LNCaP clone FGC (cell line): ENCODE measurements at regions not wholly inside any gene's neighbourhood (a gene's known extent, or its start where the extent isn't known, plus 50 kb on each side); places are given as distances from the start of the nearest gene placed in this dataset.
A peak's percentile ranks its signal among the peaks of the same experiment; 100 is the strongest.

Experiments used
- DNase-seq: peaks from one replicate; pipeline ENCODE4 v3.0.0-alpha.2; 2011; ENCODE audit warnings: low read depth
- H3K4me3 ChIP-seq: 2 replicates; pipeline ENCODE4 v1.5.1; 2011; ENCODE audit warnings: mild to moderate bottlenecking, low read depth, low read length, control low read depth
- TF ChIP-seq, protein P1 (sequence below): IDR thresholded peaks from 2 replicates; pipeline ENCODE4 v1.5.1; 2012; ENCODE audit warnings: mild to moderate bottlenecking; ENCODE audit not compliant: control insufficient read depth, insufficient read depth; ENCODE audit errors: extremely low read depth

DNA sequence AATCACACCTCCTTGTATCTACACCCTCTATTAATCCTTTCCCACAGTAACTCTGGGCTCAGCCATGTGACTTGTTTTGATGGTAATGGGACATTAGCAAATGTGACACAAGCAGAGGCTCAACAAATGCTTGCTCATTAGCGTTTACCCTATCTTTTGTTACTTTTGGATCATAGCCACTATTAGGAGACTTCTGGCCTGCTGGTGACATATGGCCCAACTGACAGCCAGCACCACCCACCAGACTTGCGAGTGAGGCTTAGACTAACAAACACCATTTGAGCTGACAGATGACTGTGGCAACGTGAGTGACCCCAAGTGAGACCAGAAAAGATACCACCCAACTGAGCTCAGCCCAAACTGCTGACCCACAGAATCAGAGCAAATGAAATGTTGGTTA is 154.1 kb downstream of the OLFM4 start:
- no peak overlapping the region for H3K4me3 ChIP-seq
- no peak for DNase-seq
- TF ChIP-seq, protein P1, sequence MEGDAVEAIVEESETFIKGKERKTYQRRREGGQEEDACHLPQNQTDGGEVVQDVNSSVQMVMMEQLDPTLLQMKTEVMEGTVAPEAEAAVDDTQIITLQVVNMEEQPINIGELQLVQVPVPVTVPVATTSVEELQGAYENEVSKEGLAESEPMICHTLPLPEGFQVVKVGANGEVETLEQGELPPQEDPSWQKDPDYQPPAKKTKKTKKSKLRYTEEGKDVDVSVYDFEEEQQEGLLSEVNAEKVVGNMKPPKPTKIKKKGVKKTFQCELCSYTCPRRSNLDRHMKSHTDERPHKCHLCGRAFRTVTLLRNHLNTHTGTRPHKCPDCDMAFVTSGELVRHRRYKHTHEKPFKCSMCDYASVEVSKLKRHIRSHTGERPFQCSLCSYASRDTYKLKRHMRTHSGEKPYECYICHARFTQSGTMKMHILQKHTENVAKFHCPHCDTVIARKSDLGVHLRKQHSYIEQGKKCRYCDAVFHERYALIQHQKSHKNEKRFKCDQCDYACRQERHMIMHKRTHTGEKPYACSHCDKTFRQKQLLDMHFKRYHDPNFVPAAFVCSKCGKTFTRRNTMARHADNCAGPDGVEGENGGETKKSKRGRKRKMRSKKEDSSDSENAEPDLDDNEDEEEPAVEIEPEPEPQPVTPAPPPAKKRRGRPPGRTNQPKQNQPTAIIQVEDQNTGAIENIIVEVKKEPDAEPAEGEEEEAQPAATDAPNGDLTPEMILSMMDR: no peak

DNA sequence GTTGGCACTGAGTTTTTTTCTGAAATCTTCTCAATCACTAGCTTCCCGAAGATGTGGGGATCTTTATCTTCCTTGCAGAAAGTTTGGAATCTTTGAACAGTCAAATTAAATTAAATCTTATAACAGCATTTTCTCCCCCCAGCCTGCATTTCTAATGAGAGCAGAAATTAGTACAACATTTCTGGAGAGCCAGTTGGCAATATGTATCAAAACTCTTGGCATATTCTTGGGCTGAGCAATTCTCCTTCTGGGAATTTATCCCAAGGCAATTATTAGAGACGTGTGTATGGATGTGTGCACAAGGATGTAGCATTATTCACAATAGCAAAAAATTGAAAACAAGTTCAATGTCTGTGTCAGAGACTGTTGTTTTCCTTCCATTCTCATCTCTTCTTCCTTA is 159.5 kb downstream of the OLFM4 start:
- TF ChIP-seq, protein P1: no peak
- no peak overlapping the region for H3K4me3 ChIP-seq
- DNase-seq: no peak

DNA sequence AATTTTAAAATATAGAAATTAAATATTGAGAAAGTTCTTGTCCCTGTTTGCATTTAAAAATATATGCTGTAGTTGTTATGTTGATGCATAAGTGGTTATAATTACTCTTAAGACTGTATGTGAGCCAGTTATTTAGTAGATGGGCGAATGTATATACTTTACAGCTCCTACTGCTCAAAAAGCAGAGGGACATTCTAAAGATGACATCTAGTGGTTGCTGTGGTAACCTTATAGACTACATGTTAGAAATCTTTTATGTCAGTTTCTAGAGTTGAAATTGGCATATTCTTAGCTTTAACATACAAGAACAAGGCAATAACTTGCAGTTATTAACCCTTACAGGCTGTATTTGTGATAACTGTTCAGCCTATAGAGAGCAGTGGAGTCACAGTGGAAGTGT is 160.5 kb downstream of the OLFM4 start:
- no peak for DNase-seq
- H3K4me3 ChIP-seq: no peak overlapping the region
- TF ChIP-seq, protein P1: peak; percentile 25; the same call in 1 of the 2 replicates

- TF ChIP-seq, protein P1: no peak
- H3K4me3 ChIP-seq: no peak overlapping the region
- no peak for DNase-seq
These were observed 162.5 kb downstream of the OLFM4 start for GRCh38 chr13:53191091-53191490.

- DNase-seq: no peak
- H3K4me3 ChIP-seq: no peak overlapping the region
- TF ChIP-seq, protein P1: no peak
These were observed 168.8 kb downstream of the OLFM4 start for GRCh38 chr13:53197424-53197823.

DNA sequence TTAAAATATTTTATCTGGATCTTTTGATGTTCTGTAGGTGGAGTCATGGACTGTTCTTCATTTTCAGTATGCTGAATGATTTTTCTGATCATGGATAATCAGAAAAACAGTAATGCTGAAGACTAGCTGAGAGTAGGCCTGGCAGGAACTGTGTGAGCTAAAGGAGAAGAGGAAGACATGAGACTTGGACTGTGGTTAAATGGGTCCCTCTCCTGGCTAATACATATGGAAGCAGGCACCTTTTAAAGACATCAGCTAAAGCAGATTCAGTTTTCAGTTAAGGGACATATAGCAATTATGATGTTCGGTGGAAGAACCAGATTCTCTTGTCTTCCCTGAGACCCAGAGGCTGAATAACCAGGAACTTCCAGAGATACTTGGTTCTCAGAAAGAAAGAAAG is 169.4 kb downstream of the OLFM4 start:
- no peak for DNase-seq

DNA sequence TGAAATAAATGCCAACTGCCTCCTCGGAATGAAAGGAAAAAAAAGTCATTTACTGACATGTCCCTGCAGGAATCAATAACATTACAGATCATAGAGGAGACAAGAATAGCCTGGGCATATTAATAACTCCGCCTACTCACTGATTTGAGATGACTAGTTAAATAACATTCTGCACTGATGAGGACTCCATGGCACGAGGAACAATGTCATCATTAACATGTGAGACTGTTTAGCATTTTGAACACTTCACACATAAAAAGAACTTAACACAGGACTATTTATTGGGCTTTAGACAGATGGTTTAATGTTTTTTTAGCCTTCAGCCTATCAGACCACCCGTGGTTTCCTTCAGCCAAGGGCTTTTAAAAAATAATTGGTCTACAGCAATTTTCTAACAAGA is 170.1 kb downstream of the OLFM4 start:
- no peak for DNase-seq
- no peak overlapping the region for H3K4me3 ChIP-seq
- TF ChIP-seq, protein P1: no peak

More for the DNA sequence above, 169.4 kb downstream of the OLFM4 start:
- TF ChIP-seq, protein P1: peak; percentile 43
- no peak overlapping the region for H3K4me3 ChIP-seq
